ENCODE measurements at regions not wholly inside any gene's neighbourhood (a gene's known extent, or its start where the extent isn't known, plus 50 kb on each side); places are given as distances from the start of the nearest gene placed in this dataset.

DNA sequence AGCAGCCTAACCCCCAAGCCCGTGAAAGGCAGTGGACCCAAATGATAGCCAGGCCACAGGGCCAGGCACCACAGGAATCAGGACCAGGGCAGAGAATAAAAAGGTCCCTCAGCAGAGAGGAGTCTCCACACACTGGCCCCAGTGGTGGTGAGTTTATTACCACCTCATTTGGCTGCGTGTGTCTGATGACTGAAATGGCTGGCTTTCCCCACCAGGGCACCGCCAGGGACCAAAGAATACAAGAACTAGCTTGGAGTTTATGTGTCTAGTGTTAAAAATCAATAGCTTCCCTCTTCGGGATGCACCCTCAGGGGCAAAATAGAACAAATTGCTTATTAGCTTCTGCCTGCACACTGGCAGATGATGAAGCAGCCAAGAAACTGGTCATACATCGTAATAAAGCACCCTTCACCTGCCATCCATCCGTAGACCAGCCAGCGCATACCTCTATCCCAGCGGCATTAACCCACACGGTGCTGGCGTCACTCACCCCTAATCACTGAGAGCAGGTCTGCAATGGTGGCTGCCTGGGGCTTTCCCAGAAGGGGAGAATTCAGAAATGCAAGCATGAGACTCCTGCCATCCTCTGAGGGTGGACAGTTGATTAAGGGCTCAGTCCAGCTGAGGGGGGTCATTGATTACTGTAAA lies 223.7 kb upstream of the ZMIZ1 start:
- TF ChIP-seq, protein P1, sequence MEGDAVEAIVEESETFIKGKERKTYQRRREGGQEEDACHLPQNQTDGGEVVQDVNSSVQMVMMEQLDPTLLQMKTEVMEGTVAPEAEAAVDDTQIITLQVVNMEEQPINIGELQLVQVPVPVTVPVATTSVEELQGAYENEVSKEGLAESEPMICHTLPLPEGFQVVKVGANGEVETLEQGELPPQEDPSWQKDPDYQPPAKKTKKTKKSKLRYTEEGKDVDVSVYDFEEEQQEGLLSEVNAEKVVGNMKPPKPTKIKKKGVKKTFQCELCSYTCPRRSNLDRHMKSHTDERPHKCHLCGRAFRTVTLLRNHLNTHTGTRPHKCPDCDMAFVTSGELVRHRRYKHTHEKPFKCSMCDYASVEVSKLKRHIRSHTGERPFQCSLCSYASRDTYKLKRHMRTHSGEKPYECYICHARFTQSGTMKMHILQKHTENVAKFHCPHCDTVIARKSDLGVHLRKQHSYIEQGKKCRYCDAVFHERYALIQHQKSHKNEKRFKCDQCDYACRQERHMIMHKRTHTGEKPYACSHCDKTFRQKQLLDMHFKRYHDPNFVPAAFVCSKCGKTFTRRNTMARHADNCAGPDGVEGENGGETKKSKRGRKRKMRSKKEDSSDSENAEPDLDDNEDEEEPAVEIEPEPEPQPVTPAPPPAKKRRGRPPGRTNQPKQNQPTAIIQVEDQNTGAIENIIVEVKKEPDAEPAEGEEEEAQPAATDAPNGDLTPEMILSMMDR (conservative IDR thresholded peaks at IDR 0.05; ENCODE audit: low read depth, low read length), result peak; percentile 48; the same call in 1 of the 2 replicates
- TF ChIP-seq EZH2 (IDR thresholded peaks at IDR 0.05; ENCODE audit: low read length, unreplicated experiment) (no peak), EZH2phosphoT487 (IDR thresholded peaks at IDR 0.05; ENCODE audit: borderline replicate concordance, low read length) (no peak)

Data from PC-3 (cell line).